ENCODE measurements at regions not wholly inside any gene's neighbourhood (a gene's known extent, or its start where the extent isn't known, plus 50 kb on each side); places are given as distances from the start of the nearest gene placed in this dataset.

GRCh38 chr22:26979294-26979693, 321.9 kb downstream of the MIAT start:
- TF ChIP-seq, protein P1, sequence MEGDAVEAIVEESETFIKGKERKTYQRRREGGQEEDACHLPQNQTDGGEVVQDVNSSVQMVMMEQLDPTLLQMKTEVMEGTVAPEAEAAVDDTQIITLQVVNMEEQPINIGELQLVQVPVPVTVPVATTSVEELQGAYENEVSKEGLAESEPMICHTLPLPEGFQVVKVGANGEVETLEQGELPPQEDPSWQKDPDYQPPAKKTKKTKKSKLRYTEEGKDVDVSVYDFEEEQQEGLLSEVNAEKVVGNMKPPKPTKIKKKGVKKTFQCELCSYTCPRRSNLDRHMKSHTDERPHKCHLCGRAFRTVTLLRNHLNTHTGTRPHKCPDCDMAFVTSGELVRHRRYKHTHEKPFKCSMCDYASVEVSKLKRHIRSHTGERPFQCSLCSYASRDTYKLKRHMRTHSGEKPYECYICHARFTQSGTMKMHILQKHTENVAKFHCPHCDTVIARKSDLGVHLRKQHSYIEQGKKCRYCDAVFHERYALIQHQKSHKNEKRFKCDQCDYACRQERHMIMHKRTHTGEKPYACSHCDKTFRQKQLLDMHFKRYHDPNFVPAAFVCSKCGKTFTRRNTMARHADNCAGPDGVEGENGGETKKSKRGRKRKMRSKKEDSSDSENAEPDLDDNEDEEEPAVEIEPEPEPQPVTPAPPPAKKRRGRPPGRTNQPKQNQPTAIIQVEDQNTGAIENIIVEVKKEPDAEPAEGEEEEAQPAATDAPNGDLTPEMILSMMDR (IDR thresholded peaks at IDR 0.05), result no peak
- TF ChIP-seq POLR2A (IDR thresholded peaks at IDR 0.05), result no peak
